MM.1S (cell line): ENCODE measurements at regions not wholly inside any gene's neighbourhood (a gene's known extent, or its start where the extent isn't known, plus 50 kb on each side); places are given as distances from the start of the nearest gene placed in this dataset.
"Not testable (repeated sequence)": the region's sequence is repeated elsewhere in the genome, so short reads cannot be mapped to it uniquely, and the experiment has no call there.

Experiments
- DNase-seq: peaks from one replicate; pipeline ENCODE4 v3.0.0-alpha.2; 2015
- H2AFZ ChIP-seq: fragments of 300-600 bp; sonication (generic); 2 replicates; pipeline ENCODE4 v1.6.0; 2016; ENCODE audit warnings: antibody characterized with exemption, low read length
- H3F3A ChIP-seq: fragments of 300-600 bp; sonication (generic); 2 replicates; pipeline ENCODE4 v1.6.1; 2016; ENCODE audit warnings: mild to moderate bottlenecking, antibody characterized with exemption, low read length, moderate library complexity, mixed read lengths; ENCODE audit not compliant: insufficient read depth
- H3K27ac ChIP-seq: fragments of 300-600 bp; sonication (generic); 2 replicates; pipeline ENCODE4 v1.5.1; 2016; ENCODE audit warnings: mild to moderate bottlenecking, low read length
- H3K27me3 ChIP-seq: fragments of 300-600 bp; sonication (generic); replicated peaks from 2 replicates; pipeline ENCODE4 v1.6.0; 2016; ENCODE audit warnings: low read length; ENCODE audit not compliant: insufficient read depth
- H3K36me3 ChIP-seq: fragments of 300-600 bp; sonication (generic); replicated peaks from 2 replicates; pipeline ENCODE4 v1.6.1; 2016; ENCODE audit warnings: mild to moderate bottlenecking, low read length, mixed read lengths; ENCODE audit not compliant: insufficient read depth
- H3K4me1 ChIP-seq: fragments of 300-600 bp; sonication (generic); 2 replicates; pipeline ENCODE4 v1.6.1; 2016; ENCODE audit warnings: low read length, mixed read lengths
- H3K4me2 ChIP-seq: fragments of 300-600 bp; sonication (generic); 2 replicates; pipeline ENCODE4 v1.6.0; 2016; ENCODE audit warnings: low read depth, low read length
- H3K4me3 ChIP-seq: fragments of 300-600 bp; sonication (generic); 2 replicates; pipeline ENCODE4 v1.5.1; 2016; ENCODE audit warnings: low read length, mixed read lengths
- H3K79me2 ChIP-seq: fragments of 300-600 bp; sonication (generic); 2 replicates; pipeline ENCODE4 v1.6.1; 2016; ENCODE audit warnings: mixed run types, low read length, mixed read lengths
- H3K9ac ChIP-seq: fragments of 300-600 bp; sonication (generic); 2 replicates; pipeline ENCODE4 v1.6.1; 2016; ENCODE audit warnings: low read length, mixed read lengths
- H3K9me2 ChIP-seq: fragments of 300-600 bp; sonication (generic); replicated peaks from 2 replicates; pipeline ENCODE4 v1.6.1; 2016; ENCODE audit warnings: mild to moderate bottlenecking, low read length, mixed read lengths; ENCODE audit not compliant: insufficient read depth
- H3K9me3 ChIP-seq: fragments of 300-600 bp; sonication (generic); replicated peaks from 2 replicates; pipeline ENCODE4 v1.6.1; 2016; ENCODE audit warnings: mild to moderate bottlenecking, low read length, mixed read lengths; ENCODE audit not compliant: insufficient read depth
- H4K20me1 ChIP-seq: fragments of 300-600 bp; sonication (generic); 2 replicates; pipeline ENCODE4 v1.6.1; 2016; ENCODE audit warnings: mild to moderate bottlenecking, low read length, moderate library complexity, mixed read lengths; ENCODE audit not compliant: insufficient read depth
- EZH2 ChIP-seq: fragments of 300-600 bp; sonication (generic); optimal IDR thresholded peaks from 2 replicates; pipeline ENCODE3; 2017; ENCODE audit warnings: low read depth, mild to moderate bottlenecking, antibody characterized with exemption, low read length, mixed read lengths
- EZH2phosphoT487 ChIP-seq: fragments of 300-600 bp; sonication (generic); IDR thresholded peaks from 2 replicates; pipeline ENCODE4 v1.6.1; 2018; ENCODE audit warnings: antibody characterized with exemption, low read length
- TF ChIP-seq, protein P1 (sequence below): fragments of 300-600 bp; sonication (generic); IDR thresholded peaks from 2 replicates; pipeline ENCODE4 v1.5.1; 2016; ENCODE audit warnings: antibody characterized with exemption, low read length, mixed read lengths

DNA sequence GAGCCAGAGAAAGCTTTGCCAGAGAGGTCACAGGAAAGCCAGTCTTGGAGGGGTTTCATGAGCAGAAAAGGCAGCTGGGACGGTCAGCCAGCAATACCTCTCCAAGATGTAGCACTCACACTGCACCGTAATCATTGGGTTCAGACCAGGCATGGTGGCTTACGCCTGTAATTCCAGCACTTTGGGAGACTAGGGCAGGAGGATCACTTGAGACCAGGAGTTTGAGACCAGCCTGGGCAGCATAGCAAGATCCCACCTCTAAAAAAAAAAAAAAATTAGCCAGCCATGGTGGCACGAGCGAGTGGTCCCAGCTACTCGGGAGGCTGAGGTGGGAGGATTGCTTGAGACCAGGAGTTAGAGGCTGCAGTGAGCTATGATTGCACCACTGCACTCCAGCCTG, 90.2 kb upstream of the CUX1 start:
- Histone ChIP-seq H2AFZ (no peak overlapping the region), H3K4me1 (no peaks in the 10 kb centered on the region), H3K27me3 (no peaks in the 10 kb centered on the region), H4K20me1 (no peaks in the 10 kb centered on the region), H3K36me3 (no peaks in the 10 kb centered on the region), H3K79me2 (no peaks in the 10 kb centered on the region), H3F3A (no peaks in the 10 kb centered on the region), H3K9ac (no peak overlapping the region), H3K4me2 (no peak overlapping the region), H3K27ac (no peak overlapping the region), H3K4me3 (no peak overlapping the region), H3K9me3 (no peaks in the 10 kb centered on the region), H3K9me2 (no peaks in the 10 kb centered on the region)
- no peak for DNase-seq
- no peak for TF ChIP-seq EZH2
- TF ChIP-seq, protein P1, sequence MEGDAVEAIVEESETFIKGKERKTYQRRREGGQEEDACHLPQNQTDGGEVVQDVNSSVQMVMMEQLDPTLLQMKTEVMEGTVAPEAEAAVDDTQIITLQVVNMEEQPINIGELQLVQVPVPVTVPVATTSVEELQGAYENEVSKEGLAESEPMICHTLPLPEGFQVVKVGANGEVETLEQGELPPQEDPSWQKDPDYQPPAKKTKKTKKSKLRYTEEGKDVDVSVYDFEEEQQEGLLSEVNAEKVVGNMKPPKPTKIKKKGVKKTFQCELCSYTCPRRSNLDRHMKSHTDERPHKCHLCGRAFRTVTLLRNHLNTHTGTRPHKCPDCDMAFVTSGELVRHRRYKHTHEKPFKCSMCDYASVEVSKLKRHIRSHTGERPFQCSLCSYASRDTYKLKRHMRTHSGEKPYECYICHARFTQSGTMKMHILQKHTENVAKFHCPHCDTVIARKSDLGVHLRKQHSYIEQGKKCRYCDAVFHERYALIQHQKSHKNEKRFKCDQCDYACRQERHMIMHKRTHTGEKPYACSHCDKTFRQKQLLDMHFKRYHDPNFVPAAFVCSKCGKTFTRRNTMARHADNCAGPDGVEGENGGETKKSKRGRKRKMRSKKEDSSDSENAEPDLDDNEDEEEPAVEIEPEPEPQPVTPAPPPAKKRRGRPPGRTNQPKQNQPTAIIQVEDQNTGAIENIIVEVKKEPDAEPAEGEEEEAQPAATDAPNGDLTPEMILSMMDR: no peak
- TF ChIP-seq EZH2phosphoT487: no peak

DNA sequence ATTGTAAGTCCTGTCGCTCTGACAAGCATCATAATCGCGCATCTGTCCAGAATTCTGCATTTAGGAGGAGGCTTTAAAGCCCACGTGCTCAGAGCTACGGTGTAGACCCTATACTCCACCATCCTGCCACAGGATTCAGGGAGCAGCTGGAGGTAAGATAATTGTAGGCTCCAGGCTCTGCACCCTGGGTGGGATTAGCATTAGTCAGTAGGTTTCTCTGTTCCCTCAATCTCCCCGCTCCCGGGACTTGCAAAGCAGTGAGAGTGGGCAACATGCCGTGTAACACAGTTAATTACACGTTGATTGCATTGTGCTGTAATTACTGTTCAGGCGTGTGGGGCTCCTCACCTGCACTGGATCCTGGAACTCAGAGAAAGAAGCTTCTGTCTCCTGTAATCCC, 89.3 kb upstream of the CUX1 start:
- Histone ChIP-seq H2AFZ (no peak overlapping the region), H4K20me1 (no peaks in the 10 kb centered on the region), H3K36me3 (no peaks in the 10 kb centered on the region), H3K4me3 (no peak overlapping the region), H3K4me2 (no peak overlapping the region), H3K79me2 (no peaks in the 10 kb centered on the region), H3K9ac (no peak overlapping the region), H3K4me1 (no peaks in the 10 kb centered on the region), H3K27me3 (no peaks in the 10 kb centered on the region), H3K27ac (no peak overlapping the region), H3F3A (no peaks in the 10 kb centered on the region), H3K9me3 (no peaks in the 10 kb centered on the region), H3K9me2 (no peaks in the 10 kb centered on the region)
- no peak for TF ChIP-seq EZH2phosphoT487
- TF ChIP-seq, protein P1: no peak
- no peak for TF ChIP-seq EZH2
- DNase-seq: no peak

DNA sequence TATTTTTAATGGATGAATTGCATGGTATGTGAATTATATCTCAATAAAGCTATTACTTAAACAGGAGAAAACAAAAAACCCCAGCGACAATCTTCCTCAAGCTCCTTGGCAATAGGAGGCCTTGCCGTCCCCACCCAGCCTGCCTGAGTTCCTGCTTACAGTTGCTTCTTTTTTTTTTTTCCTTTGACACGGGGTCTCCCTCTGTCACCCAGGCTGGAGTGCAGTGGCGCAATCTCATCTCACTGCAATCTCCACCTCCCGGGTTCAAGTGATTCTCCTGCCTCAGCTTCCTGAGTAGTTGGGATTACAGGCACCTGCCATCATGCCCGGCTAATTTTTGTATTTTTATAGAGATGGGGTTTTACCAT, 88.6 kb upstream of the CUX1 start:
- H3K9me2 ChIP-seq, H3K36me3 ChIP-seq, H3K4me1 ChIP-seq, H3K9me3 ChIP-seq, H3K4me2 ChIP-seq, H3K27ac ChIP-seq, H2AFZ ChIP-seq, H3K79me2 ChIP-seq, H3K4me3 ChIP-seq, H4K20me1 ChIP-seq, H3K27me3 ChIP-seq, H3F3A ChIP-seq, DNase-seq, H3K9ac ChIP-seq: not testable (repeated sequence)

DNA sequence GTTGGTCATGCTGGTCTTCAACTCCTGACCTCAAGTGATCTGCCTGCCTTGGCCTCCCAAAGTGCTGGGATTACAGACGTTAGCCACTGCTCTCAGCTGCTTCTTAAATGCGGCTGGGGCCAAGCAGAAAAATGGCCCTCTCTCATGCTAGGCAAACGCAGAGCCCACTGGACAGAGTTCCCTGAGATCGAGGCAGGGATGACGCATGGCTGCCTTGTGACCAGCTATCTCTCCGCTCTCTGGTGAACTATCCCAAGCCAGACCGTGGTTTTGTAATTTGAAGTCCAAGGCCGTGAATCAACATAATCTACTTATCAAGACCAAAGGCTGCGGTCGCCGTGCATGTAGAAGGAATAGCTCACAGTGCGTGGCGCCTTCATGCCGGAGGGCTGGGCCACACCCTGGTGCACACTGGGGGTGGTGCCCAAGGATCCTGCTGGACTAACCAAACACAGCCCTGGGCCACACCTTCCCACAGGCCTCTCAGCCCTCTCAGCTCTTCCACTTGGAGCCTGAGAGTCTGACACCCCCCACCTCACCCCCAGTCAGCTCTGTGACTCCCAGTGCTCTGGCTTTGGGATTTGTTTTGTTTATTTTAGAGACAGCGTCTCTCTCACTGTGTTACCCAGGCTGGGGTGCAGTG, 88.1 kb upstream of the CUX1 start:
- H3K27me3 ChIP-seq: no peaks in the 10 kb centered on the region
- no peak overlapping the region for H2AFZ ChIP-seq
- no peak overlapping the region for H3K4me3 ChIP-seq
- no peak overlapping the region for H3K27ac ChIP-seq
- no peak overlapping the region for H3K9ac ChIP-seq
- H3F3A ChIP-seq: peaks cover 7% of the 10 kb centered on the region
- DNase-seq: no peak
- no peaks in the 10 kb centered on the region for H3K9me3 ChIP-seq
- no peaks in the 10 kb centered on the region for H4K20me1 ChIP-seq
- no peaks in the 10 kb centered on the region for H3K79me2 ChIP-seq
- TF ChIP-seq EZH2 (no peak), EZH2phosphoT487 (no peak)
- TF ChIP-seq, protein P1: no peak
- no peaks in the 10 kb centered on the region for H3K9me2 ChIP-seq
- peaks cover 9% of the 10 kb centered on the region for H3K4me1 ChIP-seq
- H3K4me2 ChIP-seq: no peak overlapping the region
- no peaks in the 10 kb centered on the region for H3K36me3 ChIP-seq
